ENCODE measurements at regions not wholly inside any gene's neighbourhood (a gene's known extent, or its start where the extent isn't known, plus 50 kb on each side); places are given as distances from the start of the nearest gene placed in this dataset.

GRCh38 chr3:25885544-25885943, 95.7 kb downstream of the OXSM start:
- Histone ChIP-seq H2BK12ac (ENCODE audit: low read length) (no peak overlapping the region), H3K27ac (ENCODE audit: low read depth, low read length) (no peak overlapping the region), H3K4me1 (ENCODE audit: control insufficient read depth in 1 of 2, insufficient read depth in 2 of 2, low read length in 2 of 2) (no peaks in the 10 kb centered on the region), H2AFZ (ENCODE audit: insufficient read depth, low read length, poor library complexity) (no peak overlapping the region), H2AK5ac (ENCODE audit: low read length) (no peak overlapping the region), H2BK120ac (ENCODE audit: insufficient read depth, low read length, poor library complexity) (no peak overlapping the region), H3K27me3 (ENCODE audit: insufficient read depth, low read length) (no peaks in the 10 kb centered on the region), H3K9me3 (ENCODE audit: insufficient read depth, low read depth, low read length) (no peaks in the 10 kb centered on the region), H3K9ac (ENCODE audit: low read length) (no peak overlapping the region), H4K91ac (ENCODE audit: low read depth, low read length) (no peak overlapping the region), H3K79me1 (ENCODE audit: low read length) (no peaks in the 10 kb centered on the region), H3K14ac (ENCODE audit: low read length) (no peak overlapping the region), H3K4me3 (ENCODE audit: low read depth, low read length) (no peak overlapping the region), H3K79me2 (ENCODE audit: control insufficient read depth, insufficient read depth, low read length, poor library complexity) (no peaks in the 10 kb centered on the region), H3K36me3 (ENCODE audit: control insufficient read depth in 1 of 2, insufficient read depth in 2 of 2, low read length in 2 of 2) (no peaks in the 10 kb centered on the region), H2BK5ac (ENCODE audit: low read depth, low read length, poor library complexity) (no peak overlapping the region), H4K12ac (ENCODE audit: low read depth, low read length) (no peak overlapping the region), H3K4me2 (ENCODE audit: low read length) (no peak overlapping the region), H3K23ac (ENCODE audit: low read length) (no peak overlapping the region), H3K4ac (ENCODE audit: low read depth, low read length) (no peak overlapping the region), H4K8ac (ENCODE audit: low read depth, low read length) (no peak overlapping the region), H3K18ac (ENCODE audit: low read length) (no peak overlapping the region)
- DNase-seq: peak in 1 of 2 donors; percentile 8
- no CpG with 5 or more reads among the region's 5 CpGs for WGBS (ENCODE audit: extremely low coverage, insufficient coverage, insufficient read length)

GRCh38 chr3:25887907-25888306, 98.0 kb downstream of the OXSM start:
- no peak overlapping the region for H3K18ac ChIP-seq (ENCODE audit: low read length)
- no peak overlapping the region for H3K4ac ChIP-seq (ENCODE audit: low read depth, low read length)
- WGBS (ENCODE audit: extremely low coverage, insufficient coverage, insufficient read length): no CpG with 5 or more reads among the region's 5 CpGs
- no peak overlapping the region for H4K12ac ChIP-seq (ENCODE audit: low read depth, low read length)
- H3K9ac ChIP-seq (ENCODE audit: low read length): no peak overlapping the region
- H2AFZ ChIP-seq (ENCODE audit: insufficient read depth, low read length, poor library complexity): no peak overlapping the region
- H3K4me1 ChIP-seq (ENCODE audit: control insufficient read depth in 1 of 2, insufficient read depth in 2 of 2, low read length in 2 of 2): no peaks in the 10 kb centered on the region
- H3K79me2 ChIP-seq (ENCODE audit: control insufficient read depth, insufficient read depth, low read length, poor library complexity): no peaks in the 10 kb centered on the region
- no peak overlapping the region for H2BK120ac ChIP-seq (ENCODE audit: insufficient read depth, low read length, poor library complexity)
- no peaks in the 10 kb centered on the region for H3K27me3 ChIP-seq (ENCODE audit: insufficient read depth, low read length)
- H2BK5ac ChIP-seq (ENCODE audit: low read depth, low read length, poor library complexity): no peak overlapping the region
- H3K27ac ChIP-seq (ENCODE audit: low read depth, low read length): no peak overlapping the region
- H2BK12ac ChIP-seq (ENCODE audit: low read length): no peak overlapping the region
- no peak overlapping the region for H3K4me3 ChIP-seq (ENCODE audit: low read depth, low read length)
- no peak for DNase-seq
- no peaks in the 10 kb centered on the region for H3K36me3 ChIP-seq (ENCODE audit: control insufficient read depth in 1 of 2, insufficient read depth in 2 of 2, low read length in 2 of 2)
- H4K8ac ChIP-seq (ENCODE audit: low read depth, low read length): no peak overlapping the region
- no peak overlapping the region for H2AK5ac ChIP-seq (ENCODE audit: low read length)
- H3K4me2 ChIP-seq (ENCODE audit: low read length): no peak overlapping the region
- H3K14ac ChIP-seq (ENCODE audit: low read length): no peak overlapping the region
- H3K23ac ChIP-seq (ENCODE audit: low read length): no peak overlapping the region
- H4K91ac ChIP-seq (ENCODE audit: low read depth, low read length): no peak overlapping the region
- H3K9me3 ChIP-seq (ENCODE audit: insufficient read depth, low read depth, low read length): no peaks in the 10 kb centered on the region
- H3K79me1 ChIP-seq (ENCODE audit: low read length): no peaks in the 10 kb centered on the region

- no peak overlapping the region for H2BK120ac ChIP-seq (ENCODE audit: insufficient read depth, low read length, poor library complexity)
- no peak for DNase-seq
- H3K79me1 ChIP-seq (ENCODE audit: low read length): no peaks in the 10 kb centered on the region
- H4K12ac ChIP-seq (ENCODE audit: low read depth, low read length): no peak overlapping the region
- no peak overlapping the region for H2BK5ac ChIP-seq (ENCODE audit: low read depth, low read length, poor library complexity)
- no peak overlapping the region for H3K4me2 ChIP-seq (ENCODE audit: low read length)
- H3K4me1 ChIP-seq (ENCODE audit: control insufficient read depth in 1 of 2, insufficient read depth in 2 of 2, low read length in 2 of 2): no peaks in the 10 kb centered on the region
- H3K4me3 ChIP-seq (ENCODE audit: low read depth, low read length): no peak overlapping the region
- no peaks in the 10 kb centered on the region for H3K9me3 ChIP-seq (ENCODE audit: insufficient read depth, low read depth, low read length)
- H4K8ac ChIP-seq (ENCODE audit: low read depth, low read length): no peak overlapping the region
- H3K9ac ChIP-seq (ENCODE audit: low read length): no peak overlapping the region
- H3K14ac ChIP-seq (ENCODE audit: low read length): no peak overlapping the region
- no peak overlapping the region for H3K18ac ChIP-seq (ENCODE audit: low read length)
- H4K91ac ChIP-seq (ENCODE audit: low read depth, low read length): no peak overlapping the region
- H3K4ac ChIP-seq (ENCODE audit: low read depth, low read length): no peak overlapping the region
- no peaks in the 10 kb centered on the region for H3K79me2 ChIP-seq (ENCODE audit: control insufficient read depth, insufficient read depth, low read length, poor library complexity)
- H2BK12ac ChIP-seq (ENCODE audit: low read length): no peak overlapping the region
- H2AFZ ChIP-seq (ENCODE audit: insufficient read depth, low read length, poor library complexity): no peak overlapping the region
- H3K36me3 ChIP-seq (ENCODE audit: control insufficient read depth in 1 of 2, insufficient read depth in 2 of 2, low read length in 2 of 2): no peaks in the 10 kb centered on the region
- no peak overlapping the region for H3K27ac ChIP-seq (ENCODE audit: low read depth, low read length)
- H3K27me3 ChIP-seq (ENCODE audit: insufficient read depth, low read length): no peaks in the 10 kb centered on the region
- no peak overlapping the region for H2AK5ac ChIP-seq (ENCODE audit: low read length)
- no peak overlapping the region for H3K23ac ChIP-seq (ENCODE audit: low read length)
Measured at GRCh38 chr3:25888892-25889524, 99.1 kb downstream of the OXSM start.

- Histone ChIP-seq H4K91ac (ENCODE audit: low read depth, low read length) (no peak overlapping the region), H3K79me2 (ENCODE audit: control insufficient read depth, insufficient read depth, low read length, poor library complexity) (no peaks in the 10 kb centered on the region), H3K4me3 (ENCODE audit: low read depth, low read length) (no peak overlapping the region), H3K79me1 (ENCODE audit: low read length) (no peaks in the 10 kb centered on the region), H3K27me3 (ENCODE audit: insufficient read depth, low read length) (no peaks in the 10 kb centered on the region), H3K23ac (ENCODE audit: low read length) (no peak overlapping the region), H3K27ac (ENCODE audit: low read depth, low read length) (no peak overlapping the region), H4K12ac (ENCODE audit: low read depth, low read length) (no peak overlapping the region), H3K14ac (ENCODE audit: low read length) (no peak overlapping the region), H3K18ac (ENCODE audit: low read length) (no peak overlapping the region), H3K4me1 (ENCODE audit: control insufficient read depth in 1 of 2, insufficient read depth in 2 of 2, low read length in 2 of 2) (no peaks in the 10 kb centered on the region), H2BK120ac (ENCODE audit: insufficient read depth, low read length, poor library complexity) (no peak overlapping the region), H2BK5ac (ENCODE audit: low read depth, low read length, poor library complexity) (no peak overlapping the region), H2AFZ (ENCODE audit: insufficient read depth, low read length, poor library complexity) (no peak overlapping the region), H2AK5ac (ENCODE audit: low read length) (no peak overlapping the region), H3K36me3 (ENCODE audit: control insufficient read depth in 1 of 2, insufficient read depth in 2 of 2, low read length in 2 of 2) (no peaks in the 10 kb centered on the region), H2BK12ac (ENCODE audit: low read length) (no peak overlapping the region), H3K9me3 (ENCODE audit: insufficient read depth, low read depth, low read length) (no peaks in the 10 kb centered on the region), H3K9ac (ENCODE audit: low read length) (no peak overlapping the region), H3K4me2 (ENCODE audit: low read length) (no peak overlapping the region), H3K4ac (ENCODE audit: low read depth, low read length) (no peak overlapping the region), H4K8ac (ENCODE audit: low read depth, low read length) (no peak overlapping the region)
- no CpG with 5 or more reads among the region's 2 CpGs for WGBS (ENCODE audit: extremely low coverage, insufficient coverage, insufficient read length)
- DNase-seq: no peak
Measured at GRCh38 chr3:25889525-25889917, 99.6 kb downstream of the OXSM start.
